DMS153 treated with DMSO at 0.1 percent for 48 hours (cell line): ENCODE measurements at regions not wholly inside any gene's neighbourhood (a gene's known extent, or its start where the extent isn't known, plus 50 kb on each side); places are given as distances from the start of the nearest gene placed in this dataset.
"Not testable (repeated sequence)": the region's sequence is repeated elsewhere in the genome, so short reads cannot be mapped to it uniquely, and the experiment has no call there.

Experiments used
- DNase-seq: peaks from one replicate; lab custom pipeline; 2025; ENCODE audit not compliant: unreplicated experiment; lab: John Stamatoyannopoulos, UW

GRCh38 chr21:21996891-21997290 is 998.7 kb downstream of the NCAM2 start:
- no peak for DNase-seq

GRCh38 chr21:21997390-21998333 is 999.5 kb downstream of the NCAM2 start:
- no peak for DNase-seq

- no peak for DNase-seq
Observed at GRCh38 chr21:22019766-22020165, 1021.6 kb downstream of the NCAM2 start.

- DNase-seq, result no peak
Observed at GRCh38 chr21:22020221-22020620, 1022.0 kb downstream of the NCAM2 start.

- DNase-seq, result not testable (repeated sequence)
Observed at GRCh38 chr21:22023896-22024295, 1025.7 kb downstream of the NCAM2 start.

GRCh38 chr21:22044431-22044830 is 1046.2 kb downstream of the NCAM2 start:
- DNase-seq, result no peak

- DNase-seq, result no peak
Observed at GRCh38 chr21:22046576-22046975, 1048.4 kb downstream of the NCAM2 start.

- DNase-seq, result no peak
Observed at GRCh38 chr21:22056904-22057303, 1058.7 kb downstream of the NCAM2 start.

GRCh38 chr21:22062472-22063139 is 1064.4 kb downstream of the NCAM2 start:
- DNase-seq, result no peak

- DNase-seq, result no peak
Observed at GRCh38 chr21:22063140-22063539, 1064.9 kb downstream of the NCAM2 start.

GRCh38 chr21:22076471-22076870 is 1078.3 kb downstream of the NCAM2 start:
- no peak for DNase-seq

- DNase-seq, result no peak
Observed at GRCh38 chr21:22083899-22084298, 1085.7 kb downstream of the NCAM2 start.

- no peak for DNase-seq
Observed at GRCh38 chr21:22096314-22096713, 1098.1 kb downstream of the NCAM2 start.

GRCh38 chr21:22106720-22107410 is 1108.7 kb downstream of the NCAM2 start:
- DNase-seq, result no peak

- no peak for DNase-seq
Observed at GRCh38 chr21:22115746-22116145, 1117.5 kb downstream of the NCAM2 start.

- no peak for DNase-seq
Observed at GRCh38 chr21:22120616-22121266, 1122.5 kb downstream of the NCAM2 start.

GRCh38 chr21:22125581-22125980 is 1127.4 kb downstream of the NCAM2 start:
- no peak for DNase-seq

GRCh38 chr21:22128671-22129070 is 1130.5 kb downstream of the NCAM2 start:
- no peak for DNase-seq

GRCh38 chr21:22132358-22133071 is 1134.3 kb downstream of the NCAM2 start:
- DNase-seq, result no peak

- no peak for DNase-seq
Observed at GRCh38 chr21:22136740-22137139, 1138.5 kb downstream of the NCAM2 start.
